ENCODE measurements at regions not wholly inside any gene's neighbourhood (a gene's known extent, or its start where the extent isn't known, plus 50 kb on each side); places are given as distances from the start of the nearest gene placed in this dataset.
A peak's percentile ranks its signal among the peaks of the same experiment; 100 is the strongest.
"Not testable (repeated sequence)": the region's sequence is repeated elsewhere in the genome, so short reads cannot be mapped to it uniquely, and the experiment has no call there.

GRCh38 chrX:95218976-95219375 is 1465.7 kb upstream of the DIAPH2 start:
- in situ Hi-C loops (cut with HindIII; ENCODE audit: low pct_unique_long_range_greater_than_20kb, low sequenced_read_pairs) = no loop called here
- DNase-seq (ENCODE audit: low read depth, low spot score) = no peak

GRCh38 chrX:95248386-95248785 is 1436.3 kb upstream of the DIAPH2 start:
- no peak for DNase-seq (ENCODE audit: low read depth, low spot score)
- in situ Hi-C loops (cut with HindIII; ENCODE audit: low pct_unique_long_range_greater_than_20kb, low sequenced_read_pairs) = no loop called here

DNA sequence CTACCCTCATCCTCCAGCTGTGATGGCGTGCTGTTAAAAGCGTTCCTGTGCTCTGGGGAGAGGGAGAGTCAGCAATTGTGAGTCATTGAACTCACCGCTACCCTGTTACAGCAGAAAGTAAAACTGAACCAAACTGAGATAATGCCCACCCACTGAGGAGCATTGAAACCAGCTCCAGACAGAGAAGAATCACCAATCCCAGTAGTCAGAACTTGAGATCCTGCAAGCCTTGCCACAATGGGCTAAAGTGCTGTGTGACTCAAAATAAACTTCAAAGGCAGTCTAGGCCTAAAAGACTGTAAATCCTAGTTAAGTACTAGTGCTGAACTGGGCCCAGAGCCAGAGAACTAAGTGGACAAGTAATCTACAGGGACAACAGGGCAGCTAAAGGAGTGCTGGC is 1394.2 kb upstream of the DIAPH2 start:
- no peak for DNase-seq (ENCODE audit: low read depth, low spot score)
- in situ Hi-C loops (cut with HindIII; ENCODE audit: low pct_unique_long_range_greater_than_20kb, low sequenced_read_pairs) = no loop called here

GRCh38 chrX:95291561-95291960 is 1393.1 kb upstream of the DIAPH2 start:
- no peak for DNase-seq (ENCODE audit: low read depth, low spot score)
- in situ Hi-C loops (cut with HindIII; ENCODE audit: low pct_unique_long_range_greater_than_20kb, low sequenced_read_pairs) = no loop called here

DNA sequence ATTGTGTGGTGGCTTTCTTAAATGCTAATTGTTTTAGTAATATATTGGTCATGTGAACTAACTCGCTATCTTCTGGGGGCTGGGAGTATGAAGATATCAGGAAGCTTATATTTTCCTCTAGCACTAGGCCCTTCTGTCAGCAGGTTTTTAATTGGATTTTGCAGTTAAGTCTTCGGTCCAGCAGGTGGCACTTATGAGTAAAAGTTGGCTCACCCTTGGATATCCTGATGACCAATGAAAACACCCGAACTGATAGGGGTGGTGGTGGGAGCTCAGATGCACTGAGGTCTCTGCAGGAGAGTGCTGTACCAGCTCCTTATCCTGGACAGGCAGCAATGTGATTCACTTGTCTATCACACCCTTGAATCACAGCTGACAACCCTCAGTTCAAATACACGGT is 1365.8 kb upstream of the DIAPH2 start:
- in situ Hi-C loops (cut with HindIII; ENCODE audit: low pct_unique_long_range_greater_than_20kb, low sequenced_read_pairs) = no loop called here
- DNase-seq (ENCODE audit: low read depth, low spot score) = peak; percentile 69

- DNase-seq (ENCODE audit: low read depth, low spot score) = no peak
- in situ Hi-C loops (cut with HindIII; ENCODE audit: low pct_unique_long_range_greater_than_20kb, low sequenced_read_pairs) = no loop called here
Measured at GRCh38 chrX:95325185-95325584, 1359.5 kb upstream of the DIAPH2 start.

DNA sequence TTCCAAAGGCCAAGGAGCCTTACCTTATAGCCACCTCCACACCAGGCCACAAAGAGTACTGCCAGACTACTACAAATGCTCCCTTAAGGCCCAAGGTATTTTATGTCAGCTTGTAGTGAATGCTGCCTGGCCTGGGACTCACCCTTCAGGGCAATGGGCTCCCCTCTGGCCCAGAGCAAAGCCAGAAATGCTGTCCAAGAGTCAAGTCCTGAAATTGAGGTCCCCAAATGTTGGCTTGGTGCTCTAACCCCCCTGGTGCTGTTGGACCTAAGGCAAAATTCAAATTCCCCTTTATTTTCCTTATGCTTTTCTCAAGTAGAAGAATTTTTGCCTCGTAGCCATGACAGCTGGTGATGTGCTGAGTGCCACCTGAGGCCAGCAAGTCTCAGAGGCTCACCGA is 1354.3 kb upstream of the DIAPH2 start:
- in situ Hi-C loops (cut with HindIII; ENCODE audit: low pct_unique_long_range_greater_than_20kb, low sequenced_read_pairs) = no loop called here

DNA sequence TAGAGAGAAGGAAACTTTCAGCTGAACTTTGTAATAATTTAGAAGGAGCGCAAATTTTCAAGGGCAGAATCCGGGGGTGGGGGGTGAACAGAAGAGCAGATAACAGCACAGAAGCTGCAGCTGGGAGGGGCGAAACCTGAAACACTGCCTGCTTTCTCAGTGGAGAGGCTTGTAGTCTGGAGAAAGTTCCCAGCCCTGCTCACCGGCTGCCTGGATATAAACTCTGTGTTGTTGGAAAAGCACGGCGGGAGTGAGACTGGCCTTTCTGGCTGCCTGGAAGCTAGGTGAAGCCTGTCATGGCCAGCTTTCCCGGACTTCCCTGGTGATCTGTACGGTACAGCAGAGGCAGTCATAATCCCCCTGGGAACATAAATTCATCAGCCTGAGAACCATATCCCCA is 1352.1 kb upstream of the DIAPH2 start:
- DNase-seq (ENCODE audit: low read depth, low spot score) = no peak
- in situ Hi-C loops (cut with HindIII; ENCODE audit: low pct_unique_long_range_greater_than_20kb, low sequenced_read_pairs) = no loop called here

More for the DNA sequence above, 1354.3 kb upstream of the DIAPH2 start:
- no peak for DNase-seq (ENCODE audit: low read depth, low spot score)

- in situ Hi-C loops (cut with HindIII; ENCODE audit: low pct_unique_long_range_greater_than_20kb, low sequenced_read_pairs) = no loop called here
- DNase-seq (ENCODE audit: low read depth, low spot score) = peak; percentile 34
Measured at GRCh38 chrX:95346856-95347255, 1337.8 kb upstream of the DIAPH2 start.

DNA sequence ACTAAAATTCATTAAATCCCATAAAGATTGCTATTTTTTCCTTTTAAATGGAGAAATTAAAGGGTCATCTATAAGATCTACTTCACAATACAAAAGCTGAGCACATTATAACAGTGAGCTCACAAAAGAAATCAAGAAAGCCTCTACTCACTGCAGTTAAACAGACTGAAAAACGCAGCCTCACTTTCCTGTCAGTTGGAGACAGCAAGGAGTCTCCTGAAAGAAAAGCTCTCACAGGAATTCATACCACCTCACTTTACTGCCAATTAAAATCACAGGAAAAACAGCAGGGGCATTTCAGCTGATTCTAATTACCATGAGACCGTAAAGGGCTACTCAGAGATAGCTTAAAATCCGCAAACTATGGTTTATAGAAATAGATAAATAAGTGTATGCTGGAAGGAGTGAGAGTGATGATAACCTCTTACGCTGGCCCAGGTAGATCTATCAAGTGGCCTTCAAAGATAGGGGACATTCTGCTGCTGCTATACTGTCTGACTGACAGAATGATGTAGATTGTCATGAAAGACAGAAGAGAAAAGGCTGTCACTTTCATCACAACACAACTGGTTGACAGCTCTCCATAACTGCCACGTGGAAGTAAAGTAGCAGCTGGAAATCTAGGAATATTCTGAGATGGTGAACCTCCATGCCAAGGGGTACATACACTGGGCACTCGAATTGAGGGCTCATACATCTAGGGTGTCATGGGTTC is 1333.7 kb upstream of the DIAPH2 start:
- in situ Hi-C loops (cut with HindIII; ENCODE audit: low pct_unique_long_range_greater_than_20kb, low sequenced_read_pairs) = no loop called here
- DNase-seq (ENCODE audit: low read depth, low spot score) = no peak

DNA sequence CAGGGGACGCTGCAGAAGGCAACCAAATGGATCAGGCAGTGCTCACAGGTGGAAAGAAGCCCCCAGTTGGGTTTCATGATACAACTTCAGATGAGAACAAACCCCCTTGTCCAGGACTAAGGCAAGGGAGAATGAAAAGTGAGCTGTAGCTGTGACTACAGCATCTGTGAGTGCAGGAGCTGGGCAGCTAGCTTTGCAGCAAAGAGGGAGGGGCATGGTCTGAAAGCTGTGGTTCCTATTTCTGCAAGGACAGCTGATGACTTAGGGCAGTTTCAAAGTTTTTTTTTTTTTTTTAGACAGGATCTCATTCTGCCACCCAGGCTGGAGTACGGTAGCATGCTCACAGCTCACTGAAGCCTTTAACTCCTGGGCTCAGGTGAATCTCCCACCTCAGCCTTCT is 1317.4 kb upstream of the DIAPH2 start:
- no peak for DNase-seq (ENCODE audit: low read depth, low spot score)
- in situ Hi-C loops (cut with HindIII; ENCODE audit: low pct_unique_long_range_greater_than_20kb, low sequenced_read_pairs) = no loop called here

GRCh38 chrX:95382799-95383198 is 1301.8 kb upstream of the DIAPH2 start:
- no peak for DNase-seq (ENCODE audit: low read depth, low spot score)
- in situ Hi-C loops (cut with HindIII; ENCODE audit: low pct_unique_long_range_greater_than_20kb, low sequenced_read_pairs) = no loop called here

- in situ Hi-C loops (cut with HindIII; ENCODE audit: low pct_unique_long_range_greater_than_20kb, low sequenced_read_pairs) = no loop called here
- DNase-seq (ENCODE audit: low read depth, low spot score) = no peak
Measured at GRCh38 chrX:95383778-95384177, 1300.9 kb upstream of the DIAPH2 start.

- in situ Hi-C loops (cut with HindIII; ENCODE audit: low pct_unique_long_range_greater_than_20kb, low sequenced_read_pairs) = no loop called here
- no peak for DNase-seq (ENCODE audit: low read depth, low spot score)
Measured at GRCh38 chrX:95427389-95427788, 1257.3 kb upstream of the DIAPH2 start.

- no peak for DNase-seq (ENCODE audit: low read depth, low spot score)
- in situ Hi-C loops (cut with HindIII; ENCODE audit: low pct_unique_long_range_greater_than_20kb, low sequenced_read_pairs) = no loop called here
Measured at GRCh38 chrX:95435198-95435597, 1249.4 kb upstream of the DIAPH2 start.

- DNase-seq (ENCODE audit: low read depth, low spot score) = no peak
- in situ Hi-C loops (cut with HindIII; ENCODE audit: low pct_unique_long_range_greater_than_20kb, low sequenced_read_pairs) = no loop called here
Measured at GRCh38 chrX:95441836-95442235, 1242.8 kb upstream of the DIAPH2 start.

DNA sequence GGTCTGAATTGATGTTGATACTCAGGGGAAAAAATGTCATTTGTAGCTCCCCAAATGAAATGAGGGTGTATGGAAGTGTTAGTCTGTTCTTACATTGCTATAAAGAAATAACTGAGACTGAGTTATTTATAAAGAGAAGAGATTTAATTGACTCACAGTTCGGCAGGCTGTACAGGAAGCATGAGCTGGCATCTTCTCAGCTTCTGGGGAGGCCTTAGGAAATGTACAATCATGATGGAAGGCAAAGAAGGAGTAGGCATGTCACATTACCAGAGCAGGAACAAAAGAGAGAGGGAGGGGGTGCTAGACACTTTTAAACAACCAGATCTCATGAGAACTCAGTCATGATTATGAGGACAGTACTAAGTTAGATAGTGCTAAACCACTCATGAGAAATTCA is 1199.9 kb upstream of the DIAPH2 start:
- in situ Hi-C loops (cut with HindIII; ENCODE audit: low pct_unique_long_range_greater_than_20kb, low sequenced_read_pairs) = no loop called here

DNA sequence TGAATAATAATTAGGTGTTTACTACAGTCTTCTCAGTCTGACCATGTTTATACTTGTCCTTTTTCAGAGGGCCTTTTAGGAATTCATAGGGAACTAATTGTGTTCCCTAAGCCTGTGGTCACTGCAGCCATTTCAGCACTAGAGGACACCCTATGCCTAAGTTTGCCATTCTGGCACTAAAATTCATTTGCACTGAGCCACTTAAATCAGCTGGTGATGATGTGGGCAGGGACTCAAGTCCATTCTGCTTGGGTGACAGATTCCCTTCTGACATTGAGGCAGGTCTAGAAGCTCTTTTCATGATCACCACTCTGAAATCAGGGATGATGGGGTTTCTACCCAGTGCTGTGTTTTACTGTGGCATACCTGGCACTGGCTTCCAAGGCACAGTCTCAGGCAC is 1178.9 kb upstream of the DIAPH2 start:
- in situ Hi-C loops (cut with HindIII; ENCODE audit: low pct_unique_long_range_greater_than_20kb, low sequenced_read_pairs) = no loop called here
- peak; percentile 13 for DNase-seq (ENCODE audit: low read depth, low spot score)

More for the DNA sequence above, 1199.9 kb upstream of the DIAPH2 start:
- no peak for DNase-seq (ENCODE audit: low read depth, low spot score)

GRCh38 chrX:95509474-95509873 is 1175.2 kb upstream of the DIAPH2 start:
- no peak for DNase-seq (ENCODE audit: low read depth, low spot score)
- in situ Hi-C loops (cut with HindIII; ENCODE audit: low pct_unique_long_range_greater_than_20kb, low sequenced_read_pairs) = no loop called here

DNA sequence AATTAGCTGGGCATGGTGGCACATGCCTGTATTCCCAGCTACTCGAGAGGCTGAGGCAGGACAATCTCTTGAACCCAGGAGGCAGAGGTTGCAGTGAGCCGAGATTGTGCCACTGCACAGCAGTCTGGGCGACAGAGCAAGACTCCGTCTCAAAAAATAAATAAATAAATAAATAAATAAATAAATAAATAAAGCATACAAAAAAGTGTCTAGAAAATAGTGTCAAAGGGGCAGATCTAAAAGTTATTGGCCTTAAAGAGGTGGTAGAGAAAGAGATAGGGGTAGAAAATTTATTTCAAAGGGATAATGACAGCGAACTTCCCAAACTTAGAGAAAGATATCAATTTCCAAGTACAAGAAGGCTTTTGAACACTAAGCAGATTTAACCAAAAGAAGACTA is 1160.6 kb upstream of the DIAPH2 start:
- in situ Hi-C loops (cut with HindIII; ENCODE audit: low pct_unique_long_range_greater_than_20kb, low sequenced_read_pairs); DNase-seq (ENCODE audit: low read depth, low spot score): not testable (repeated sequence)
